GM12878 (cell line): ENCODE measurements at regions not wholly inside any gene's neighbourhood (a gene's known extent, or its start where the extent isn't known, plus 50 kb on each side); places are given as distances from the start of the nearest gene placed in this dataset.

Source experiments
- ATAC-seq: fragments of 200-7000 bp; cut with Tn5 transposase; 3 replicates; pipeline ENCODE4 v1.9.1; 2020; ENCODE audit warnings: mild to moderate bottlenecking, moderate library complexity
- BruUV-seq: library from RNA; stranded (reverse); fragments of 400-500 nt; replicated peaks from 2 replicates; lab custom pipeline; 2021; lab: Mats Ljungman, UMichigan
- CTCF ChIA-PET: fragments of 300-600 bp; sonication (Branson Sonifier 250); formaldehyde crosslinking; extraction: SDS; loops from one replicate; lab custom pipeline; 2021; ENCODE audit warnings: inconsistent platforms; lab: Yijun Ruan, JAX
- POLR2A ChIA-PET: fragments of 350-600 bp; formaldehyde crosslinking; extraction: SDS; loops from one replicate; lab custom pipeline; 2021; ENCODE audit warnings: inconsistent platforms; lab: Charles Lee
- RAD21 ChIA-PET: fragments of 300-600 bp; sonication (Branson Sonifier 250); formaldehyde crosslinking; loops from one replicate; lab custom pipeline; 2023; ENCODE audit warnings: antibody characterized with exemption; ENCODE audit not compliant: unreplicated experiment; lab: Charles Lee
- SMC1A ChIA-PET: fragments of 300-600 bp; sonication (Branson Sonifier 250); formaldehyde crosslinking; loops from one replicate; lab custom pipeline; 2023; ENCODE audit not compliant: unreplicated experiment, uncharacterized antibody; lab: Charles Lee
- DNase-seq: peaks from one replicate; pipeline ENCODE4 v3.0.0-alpha.2; 2011; ENCODE audit warnings: low read depth, low spot score
- FAIRE-seq: peaks from 3 replicates; lab custom pipeline; 2011; peaks lifted over from hg19 to GRCh38; lab: Jason Lieb, UNC
- H2AFZ ChIP-seq: 2 replicates; pipeline ENCODE4 v1.6.0; 2011; ENCODE audit warnings: low read depth, low read length, control low read depth; ENCODE audit not compliant: control insufficient read depth
- H3K27ac ChIP-seq: 2 replicates; pipeline ENCODE4 v1.5.1; 2011; ENCODE audit warnings: control low read depth; ENCODE audit not compliant: control insufficient read depth, insufficient read depth
- H3K27me3 ChIP-seq, 2 experiments: replicated peaks in 1 of 2; 2 replicates each; pipeline versions ENCODE4 v1.6.0 to v1.6.1; 2011; ENCODE audit warnings: low read length in 1 of 2; ENCODE audit not compliant: control insufficient read depth in 2 of 2, insufficient read depth in 2 of 2
- H3K36me3 ChIP-seq, 2 experiments: 2 replicates each; pipeline ENCODE4 v1.5.1; 2011; ENCODE audit warnings: low read length in 1 of 2; ENCODE audit not compliant: control insufficient read depth in 2 of 2, insufficient read depth in 2 of 2
- H3K4me1 ChIP-seq: 2 replicates; pipeline ENCODE4 v1.6.1; 2011; ENCODE audit warnings: mild to moderate bottlenecking, low read length, moderate library complexity, mixed read lengths; ENCODE audit not compliant: control insufficient read depth, insufficient read depth
- H3K4me2 ChIP-seq: 2 replicates; pipeline ENCODE4 v1.6.0; 2011; ENCODE audit warnings: control low read depth; ENCODE audit not compliant: control insufficient read depth, insufficient read depth
- H3K4me3 ChIP-seq: fragments of 200-600 bp; sonication (generic); 2 replicates; pipeline ENCODE4 v1.5.1; 2016
- H3K79me2 ChIP-seq: 2 replicates; pipeline ENCODE4 v1.6.0; 2011; ENCODE audit warnings: low read length; ENCODE audit not compliant: control insufficient read depth, insufficient read depth
- H3K9ac ChIP-seq: 2 replicates; pipeline ENCODE4 v1.8.0; 2011; ENCODE audit warnings: low read length, control low read depth, mixed read lengths; ENCODE audit not compliant: control insufficient read depth, insufficient read depth
- H3K9me3 ChIP-seq: replicated peaks from 3 replicates; pipeline ENCODE4 v1.5.1; 2011; ENCODE audit warnings: mild to moderate bottlenecking, low read length; ENCODE audit not compliant: control insufficient read depth, insufficient read depth
- H4K20me1 ChIP-seq: 2 replicates; pipeline ENCODE4 v1.6.0; 2011; ENCODE audit not compliant: control insufficient read depth, insufficient read depth
- EED ChIP-seq: sonication (generic); IDR thresholded peaks from 2 replicates; pipeline ENCODE4 v1.6.1; 2016; ENCODE audit warnings: antibody characterized with exemption, low read depth
- FOS ChIP-seq: IDR thresholded peaks from 3 replicates; pipeline ENCODE4 v1.6.1; 2011; ENCODE audit warnings: borderline replicate concordance; ENCODE audit not compliant: insufficient read length; ENCODE audit errors: extremely low read depth
- HSF1 ChIP-seq: fragments of 150-350 bp; IDR thresholded peaks from 2 replicates; pipeline ENCODE4 v1.6.1; 2014; ENCODE audit warnings: mild to moderate bottlenecking, low read depth, low read length
- IRF3 ChIP-seq: fragments of 450-650 bp; IDR thresholded peaks from 2 replicates; pipeline ENCODE4 v1.6.1; 2014; ENCODE audit warnings: mild to moderate bottlenecking
- KAT2A ChIP-seq: conservative IDR thresholded peaks from 2 replicates; pipeline ENCODE4 v1.6.1; 2011; ENCODE audit warnings: low read depth, low read length; ENCODE audit not compliant: control insufficient read depth
- RBBP5 ChIP-seq: fragments of 200-600 bp; sonication (generic); conservative IDR thresholded peaks from 2 replicates; pipeline ENCODE4 v1.6.1; 2016
- RUNX3 ChIP-seq: IDR thresholded peaks from 2 replicates; pipeline ENCODE4 v1.6.1; 2012; ENCODE audit warnings: low read length, inconsistent platforms
- STAT3 ChIP-seq: IDR thresholded peaks from 2 replicates; pipeline ENCODE4 v1.6.1; 2011; ENCODE audit warnings: low read depth, low read length, improper control_type of control experiment
- SUPT20H ChIP-seq: IDR thresholded peaks from 2 replicates; pipeline ENCODE4 v1.6.1; 2011; ENCODE audit warnings: low read depth, mild to moderate bottlenecking, low read length, moderate library complexity, borderline replicate concordance; ENCODE audit not compliant: control insufficient read depth
- TARDBP ChIP-seq: IDR thresholded peaks from 2 replicates; pipeline ENCODE4 v1.6.1; 2016; ENCODE audit warnings: borderline replicate concordance
- YY1 ChIP-seq: IDR thresholded peaks from 2 replicates; pipeline ENCODE4 v1.6.1; 2011; ENCODE audit warnings: low read depth, mild to moderate bottlenecking, low read length
- ZBTB33 ChIP-seq: fragments of 450-650 bp; IDR thresholded peaks from 2 replicates; pipeline ENCODE4 v1.6.1; 2017; ENCODE audit warnings: mild to moderate bottlenecking
- ZNF24 ChIP-seq: fragments of 450-650 bp; IDR thresholded peaks from 2 replicates; pipeline ENCODE4 v1.6.1; 2017; ENCODE audit warnings: antibody characterized with exemption, mild to moderate bottlenecking
- WGBS: methylation state at CpG from one replicate; pipeline ENCODE4 v1.1.6; 2016; ENCODE audit warnings: low lambda C conversion rate; ENCODE audit not compliant: insufficient replicate concordance, insufficient coverage; ENCODE audit errors: missing lambda C conversion rate; 5-methylcytosine and 5-hydroxymethylcytosine counted together
- in situ Hi-C: fragments of 300-500 bp; cut with MboI; formaldehyde crosslinking; loops from 9 replicates; pipeline ENCODE4 v1.14.3; 2018; ENCODE audit warnings: mixed read lengths
- intact Hi-C: fragments of 100-400 bp; cut with micrococcal nuclease; formaldehyde crosslinking; loops from one replicate; pipeline ENCODE4 v1.14.2; 2022; ENCODE audit not compliant: unreplicated experiment

GRCh38 chr11:95676308-95676707 is 113.3 kb downstream of the FAM76B start (continued):
- no peak for TF ChIP-seq YY1
- no peak for TF ChIP-seq ZNF24
- no peak for TF ChIP-seq STAT3
- no peak for TF ChIP-seq IRF3

- ChIA-PET CTCF (no interaction called here), POLR2A (no interaction called here), SMC1A (no interaction called here), RAD21 (no interaction called here)
- DNase-seq: no peak
- Histone ChIP-seq H3K27me3 (no peaks in the 10 kb centered on the region), H2AFZ (no peak overlapping the region), H4K20me1 (no peaks in the 10 kb centered on the region), H3K79me2 (no peaks in the 10 kb centered on the region), H3K4me1 (peaks cover 4% of the 10 kb centered on the region; the same call in 1 of the 2 replicates), H3K4me3 (no peak overlapping the region), H3K36me3 (no peaks in the 10 kb centered on the region), H3K4me2 (no peak overlapping the region), H3K27ac (no peak overlapping the region), H3K9ac (no peak overlapping the region), H3K9me3 (no peaks in the 10 kb centered on the region)
- in situ Hi-C loops (no loop called here), intact Hi-C loops (no loop called here)
- 65% methylated on average over 2 of the region's 2 CpGs for WGBS
- TF ChIP-seq SUPT20H (no peak), EED (no peak), HSF1 (no peak), ZBTB33 (no peak), FOS (no peak), RUNX3 (no peak), RBBP5 (no peak), TARDBP (no peak), KAT2A (no peak)
- ATAC-seq: no peak
- no peak for FAIRE-seq
- no TSS peak for BruUV-seq
Observed at GRCh38 chr11:95675585-95675984, 114.0 kb downstream of the FAM76B start.
